GM21447 (cell line): ENCODE measurements at regions not wholly inside any gene's neighbourhood (a gene's known extent, or its start where the extent isn't known, plus 50 kb on each side); places are given as distances from the start of the nearest gene placed in this dataset.
"Not testable (repeated sequence)": the region's sequence is repeated elsewhere in the genome, so short reads cannot be mapped to it uniquely, and the experiment has no call there.

Experiments used
- ATAC-seq: cut with Tn5 transposase; IDR thresholded peaks from one replicate; pipeline ENCODE4 v1.9.1; 2021; ENCODE audit not compliant: unreplicated experiment

GRCh38 chr6:140379919-140380318 lies 1005.5 kb upstream of the CITED2 start:
- no peak for ATAC-seq

- ATAC-seq, result no peak
Observed at GRCh38 chr6:140376209-140376608, 1001.8 kb upstream of the CITED2 start.

GRCh38 chr6:140373728-140374127 lies 999.3 kb upstream of the CITED2 start:
- not testable (repeated sequence) for ATAC-seq

GRCh38 chr6:140372064-140372463 lies 997.6 kb upstream of the CITED2 start:
- ATAC-seq, result no peak

- ATAC-seq, result no peak
Observed at GRCh38 chr6:140370976-140371870, 996.8 kb upstream of the CITED2 start.

- ATAC-seq, result no peak
Observed at GRCh38 chr6:140370441-140370840, 996.0 kb upstream of the CITED2 start.

GRCh38 chr6:140366991-140367390 lies 992.5 kb upstream of the CITED2 start:
- no peak for ATAC-seq

GRCh38 chr6:140364916-140365315 lies 990.5 kb upstream of the CITED2 start:
- no peak for ATAC-seq

- ATAC-seq, result no peak
Observed at GRCh38 chr6:140360651-140361050, 986.2 kb upstream of the CITED2 start.

- no peak for ATAC-seq
Observed at GRCh38 chr6:140355476-140355875, 981.0 kb upstream of the CITED2 start.

- no peak for ATAC-seq
Observed at GRCh38 chr6:140354296-140354695, 979.8 kb upstream of the CITED2 start.

GRCh38 chr6:140353536-140353935 lies 979.1 kb upstream of the CITED2 start:
- no peak for ATAC-seq

- ATAC-seq, result no peak
Observed at GRCh38 chr6:140346428-140346827, 972.0 kb upstream of the CITED2 start.

GRCh38 chr6:140345935-140346334 lies 971.5 kb upstream of the CITED2 start:
- no peak for ATAC-seq

- no peak for ATAC-seq
Observed at GRCh38 chr6:140344142-140344913, 969.9 kb upstream of the CITED2 start.

GRCh38 chr6:140343128-140343527 lies 968.7 kb upstream of the CITED2 start:
- no peak for ATAC-seq

GRCh38 chr6:140341272-140341671 lies 966.8 kb upstream of the CITED2 start:
- no peak for ATAC-seq

GRCh38 chr6:140340795-140341194 lies 966.3 kb upstream of the CITED2 start:
- ATAC-seq, result no peak

- ATAC-seq, result not testable (repeated sequence)
Observed at GRCh38 chr6:140339084-140339483, 964.6 kb upstream of the CITED2 start.

GRCh38 chr6:140321891-140322290 lies 947.4 kb upstream of the CITED2 start:
- no peak for ATAC-seq

- no peak for ATAC-seq
Observed at GRCh38 chr6:140320081-140321080, 945.9 kb upstream of the CITED2 start.
